ENCODE measurements at regions not wholly inside any gene's neighbourhood (a gene's known extent, or its start where the extent isn't known, plus 50 kb on each side); places are given as distances from the start of the nearest gene placed in this dataset.
A peak's percentile ranks its signal among the peaks of the same experiment; 100 is the strongest.

- H3K4me3 Mint-ChIP-seq: no peak overlapping the region
- ATAC-seq (no peak), DNase-seq (no peak)
- peaks cover 0 to 4% (median 0%) of the 10 kb centered on the region in 5 donors for H3K36me3 Mint-ChIP-seq
- Histone ChIP-seq H3K27ac (ENCODE audit: low read depth, low read length) (no peak overlapping the region), H3K36me3 (ENCODE audit: control insufficient read depth in 2 of 3, insufficient read depth in 3 of 3, low read length in 3 of 3) (no peaks in the 10 kb centered on the region), H3K9me3 (ENCODE audit: control insufficient read depth in 2 of 3, low read length in 3 of 3) (no peaks in the 10 kb centered on the region), H3K4me3 (ENCODE audit: low read length) (no peak overlapping the region), H3K27me3 (ENCODE audit: control insufficient read depth in 2 of 2, insufficient read depth in 2 of 2, low read length in 2 of 2) (no peaks in the 10 kb centered on the region), H3K4me1 (ENCODE audit: control insufficient read depth in 2 of 2, insufficient read depth in 2 of 2, low read length in 2 of 2) (no peaks in the 10 kb centered on the region)
- H3K27me3 Mint-ChIP-seq: peaks cover 0 to 2% (median 0%) of the 10 kb centered on the region in 5 donors
- POLR2A ChIA-PET: no interaction called here
- peaks cover 0 to 14% (median 5%) of the 10 kb centered on the region in 7 donors for H3K4me1 Mint-ChIP-seq
- H3K27ac Mint-ChIP-seq: peak overlapping the region in 1 of 9 donors; percentile 22
- CTCF ChIA-PET: interaction anchor here (0.6 kb wide), 1 partner anchor 468 kb away, joined by 3 read pairs; no protein-coding TSS in a partner anchor
- intact Hi-C loops (cut with micrococcal nuclease): no loop called here
- no peaks in the 10 kb centered on the region for H3K9me3 Mint-ChIP-seq
Observed at GRCh38 chr2:136357007-136357380, 239.0 kb upstream of the CXCR4 start.

GRCh38 chr2:136356125-136357006 lies 238.4 kb upstream of the CXCR4 start:
- H3K4me3 ChIP-seq (ENCODE audit: low read length): no peak overlapping the region
- intact Hi-C loops (cut with micrococcal nuclease): no loop called here
- Mint-ChIP-seq H3K36me3 (peaks cover 0 to 3% (median 0%) of the 10 kb centered on the region in 5 donors), H3K27ac (peak overlapping the region in 2 of 9 donors; percentile 22 to 32), H3K4me1 (peaks cover 0 to 12% (median 5%) of the 10 kb centered on the region in 7 donors), H3K27me3 (peaks cover 0 to 2% (median 0%) of the 10 kb centered on the region in 5 donors), H3K9me3 (no peaks in the 10 kb centered on the region), H3K4me3 (no peak overlapping the region)
- H3K4me1 ChIP-seq (ENCODE audit: control insufficient read depth in 2 of 2, insufficient read depth in 2 of 2, low read length in 2 of 2): no peaks in the 10 kb centered on the region
- POLR2A ChIA-PET: no interaction called here
- CTCF ChIA-PET: no interaction called here
- H3K27me3 ChIP-seq (ENCODE audit: control insufficient read depth in 2 of 2, insufficient read depth in 2 of 2, low read length in 2 of 2): no peaks in the 10 kb centered on the region
- no peaks in the 10 kb centered on the region for H3K36me3 ChIP-seq (ENCODE audit: control insufficient read depth in 2 of 3, insufficient read depth in 3 of 3, low read length in 3 of 3)
- no peak for ATAC-seq
- H3K9me3 ChIP-seq (ENCODE audit: control insufficient read depth in 2 of 3, low read length in 3 of 3): no peaks in the 10 kb centered on the region
- H3K27ac ChIP-seq (ENCODE audit: low read depth, low read length): no peak overlapping the region
- DNase-seq: no peak

- DNase-seq: no peak
- Histone ChIP-seq H3K36me3 (ENCODE audit: control insufficient read depth in 2 of 3, insufficient read depth in 3 of 3, low read length in 3 of 3) (no peaks in the 10 kb centered on the region), H3K27ac (ENCODE audit: low read depth, low read length) (no peak overlapping the region), H3K27me3 (ENCODE audit: control insufficient read depth in 2 of 2, insufficient read depth in 2 of 2, low read length in 2 of 2) (no peaks in the 10 kb centered on the region), H3K4me1 (ENCODE audit: control insufficient read depth in 2 of 2, insufficient read depth in 2 of 2, low read length in 2 of 2) (no peaks in the 10 kb centered on the region), H3K9me3 (ENCODE audit: control insufficient read depth in 2 of 3, low read length in 3 of 3) (no peaks in the 10 kb centered on the region), H3K4me3 (ENCODE audit: low read length) (no peak overlapping the region)
- Mint-ChIP-seq H3K4me1 (no peaks in the 10 kb centered on the region), H3K9me3 (peaks cover 0 to 15% (median 8%) of the 10 kb centered on the region in 11 donors), H3K36me3 (peaks cover 0 to 10% (median 4%) of the 10 kb centered on the region in 5 donors), H3K4me3 (no peak overlapping the region), H3K27me3 (peaks cover 0 to 2% (median 0%) of the 10 kb centered on the region in 5 donors), H3K27ac (no peak overlapping the region)
- ATAC-seq: no peak
- ChIA-PET CTCF (no interaction called here), POLR2A (interaction anchor here (1.5 kb wide), 1 partner anchor 24 kb away, joined by 4 read pairs; no protein-coding TSS in a partner anchor)
- intact Hi-C loops (cut with micrococcal nuclease): no loop called here
Observed at GRCh38 chr2:136351684-136352083, 233.7 kb upstream of the CXCR4 start.

GRCh38 chr2:136347981-136348380 lies 230.0 kb upstream of the CXCR4 start:
- Mint-ChIP-seq H3K4me1 (no peaks in the 10 kb centered on the region), H3K4me3 (no peak overlapping the region), H3K9me3 (peaks cover 0 to 15% (median 8%) of the 10 kb centered on the region in 11 donors), H3K27ac (no peak overlapping the region), H3K36me3 (peaks cover 0 to 10% (median 4%) of the 10 kb centered on the region in 5 donors), H3K27me3 (no peaks in the 10 kb centered on the region)
- DNase-seq (no peak), ATAC-seq (no peak)
- no peak overlapping the region for H3K27ac ChIP-seq (ENCODE audit: low read depth, low read length)
- ChIA-PET CTCF (interaction anchor here (0.6 kb wide), 1 partner anchor 399 kb away, joined by 5 read pairs; no protein-coding TSS in a partner anchor), POLR2A (no interaction called here)
- intact Hi-C loops (cut with micrococcal nuclease): no loop called here
- no peaks in the 10 kb centered on the region for H3K36me3 ChIP-seq (ENCODE audit: control insufficient read depth in 2 of 3, insufficient read depth in 3 of 3, low read length in 3 of 3)
- no peaks in the 10 kb centered on the region for H3K4me1 ChIP-seq (ENCODE audit: control insufficient read depth in 2 of 2, insufficient read depth in 2 of 2, low read length in 2 of 2)
- no peak overlapping the region for H3K4me3 ChIP-seq (ENCODE audit: low read length)
- H3K27me3 ChIP-seq (ENCODE audit: control insufficient read depth in 2 of 2, insufficient read depth in 2 of 2, low read length in 2 of 2): no peaks in the 10 kb centered on the region
- no peaks in the 10 kb centered on the region for H3K9me3 ChIP-seq (ENCODE audit: control insufficient read depth in 2 of 3, low read length in 3 of 3)

- H3K27ac Mint-ChIP-seq: no peak overlapping the region
- Histone ChIP-seq H3K4me1 (ENCODE audit: control insufficient read depth in 2 of 2, insufficient read depth in 2 of 2, low read length in 2 of 2) (no peaks in the 10 kb centered on the region), H3K9me3 (ENCODE audit: control insufficient read depth in 2 of 3, low read length in 3 of 3) (no peaks in the 10 kb centered on the region), H3K4me3 (ENCODE audit: low read length) (no peak overlapping the region), H3K27ac (ENCODE audit: low read depth, low read length) (no peak overlapping the region), H3K36me3 (ENCODE audit: control insufficient read depth in 2 of 3, insufficient read depth in 3 of 3, low read length in 3 of 3) (no peaks in the 10 kb centered on the region), H3K27me3 (ENCODE audit: control insufficient read depth in 2 of 2, insufficient read depth in 2 of 2, low read length in 2 of 2) (no peaks in the 10 kb centered on the region)
- peaks cover 0 to 6% (median 4%) of the 10 kb centered on the region in 5 donors for H3K36me3 Mint-ChIP-seq
- no peaks in the 10 kb centered on the region for H3K27me3 Mint-ChIP-seq
- H3K9me3 Mint-ChIP-seq: peaks cover 0 to 10% (median 0%) of the 10 kb centered on the region in 11 donors
- POLR2A ChIA-PET: no interaction called here
- no peak overlapping the region for H3K4me3 Mint-ChIP-seq
- DNase-seq (no peak), ATAC-seq (no peak)
- CTCF ChIA-PET: no interaction called here
- H3K4me1 Mint-ChIP-seq: no peaks in the 10 kb centered on the region
- intact Hi-C loops (cut with micrococcal nuclease): no loop called here
Observed at GRCh38 chr2:136344339-136344738, 226.4 kb upstream of the CXCR4 start.

- H3K36me3 Mint-ChIP-seq: peaks cover 0 to 12% (median 5%) of the 10 kb centered on the region in 5 donors
Observed at GRCh38 chr2:136342138-136342537, 224.2 kb upstream of the CXCR4 start.

More at GRCh38 chr2:136342138-136342537, 224.2 kb upstream of the CXCR4 start:
- peaks cover 0 to 15% (median 0%) of the 10 kb centered on the region in 11 donors for H3K9me3 Mint-ChIP-seq
- ChIA-PET CTCF (interaction anchor here (0.6 kb wide), 1 partner anchor 313 kb away, joined by 3 read pairs; no protein-coding TSS in a partner anchor), POLR2A (no interaction called here)
- Histone ChIP-seq H3K4me3 (ENCODE audit: low read length) (no peak overlapping the region), H3K27ac (ENCODE audit: low read depth, low read length) (no peak overlapping the region), H3K9me3 (ENCODE audit: control insufficient read depth in 2 of 3, low read length in 3 of 3) (no peaks in the 10 kb centered on the region), H3K27me3 (ENCODE audit: control insufficient read depth in 2 of 2, insufficient read depth in 2 of 2, low read length in 2 of 2) (no peaks in the 10 kb centered on the region), H3K36me3 (ENCODE audit: control insufficient read depth in 2 of 3, insufficient read depth in 3 of 3, low read length in 3 of 3) (no peaks in the 10 kb centered on the region), H3K4me1 (ENCODE audit: control insufficient read depth in 2 of 2, insufficient read depth in 2 of 2, low read length in 2 of 2) (no peaks in the 10 kb centered on the region)
- H3K27me3 Mint-ChIP-seq: peaks cover 0 to 2% (median 0%) of the 10 kb centered on the region in 5 donors
- DNase-seq (no peak), ATAC-seq (no peak)
- H3K27ac Mint-ChIP-seq: no peak overlapping the region
- no peaks in the 10 kb centered on the region for H3K4me1 Mint-ChIP-seq
- intact Hi-C loops (cut with micrococcal nuclease): no loop called here
- no peak overlapping the region for H3K4me3 Mint-ChIP-seq

Data from naive thymus-derived CD4-positive, alpha-beta T cell (primary cell).